Activated T-helper 1 cell treated with Interleukin-2 at 50 U/mL for 16 hours (primary cell): ENCODE measurements at regions not wholly inside any gene's neighbourhood (a gene's known extent, or its start where the extent isn't known, plus 50 kb on each side); places are given as distances from the start of the nearest gene placed in this dataset.
A peak's percentile ranks its signal among the peaks of the same experiment; 100 is the strongest.
"Not testable (repeated sequence)": the region's sequence is repeated elsewhere in the genome, so short reads cannot be mapped to it uniquely, and the experiment has no call there.

Source experiments
- DNase-seq: peaks from one replicate; pipeline ENCODE4 v3.0.0-alpha.2; 2020; ENCODE audit warnings: low read depth

DNA sequence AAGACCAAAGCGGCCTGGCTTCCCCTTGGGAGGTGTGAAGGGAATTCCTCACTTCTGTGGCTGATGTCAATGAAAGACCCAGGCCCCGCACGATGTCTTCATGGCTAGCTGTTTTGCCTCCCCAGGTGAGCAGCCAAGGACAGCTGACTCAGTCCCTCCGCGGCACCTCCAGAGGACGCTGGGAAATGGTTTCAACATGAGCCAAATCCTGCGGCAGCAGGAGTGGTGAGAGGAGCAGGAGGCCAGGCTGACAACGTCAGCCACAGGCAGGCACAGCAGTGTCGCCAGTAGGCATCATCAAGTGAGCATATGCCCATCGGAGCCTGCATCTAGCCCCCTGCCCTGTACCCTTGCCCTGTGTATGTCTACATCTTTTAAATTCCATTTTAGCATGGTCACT is 156.4 kb upstream of the RAB6C start:
- DNase-seq, result no peak

DNA sequence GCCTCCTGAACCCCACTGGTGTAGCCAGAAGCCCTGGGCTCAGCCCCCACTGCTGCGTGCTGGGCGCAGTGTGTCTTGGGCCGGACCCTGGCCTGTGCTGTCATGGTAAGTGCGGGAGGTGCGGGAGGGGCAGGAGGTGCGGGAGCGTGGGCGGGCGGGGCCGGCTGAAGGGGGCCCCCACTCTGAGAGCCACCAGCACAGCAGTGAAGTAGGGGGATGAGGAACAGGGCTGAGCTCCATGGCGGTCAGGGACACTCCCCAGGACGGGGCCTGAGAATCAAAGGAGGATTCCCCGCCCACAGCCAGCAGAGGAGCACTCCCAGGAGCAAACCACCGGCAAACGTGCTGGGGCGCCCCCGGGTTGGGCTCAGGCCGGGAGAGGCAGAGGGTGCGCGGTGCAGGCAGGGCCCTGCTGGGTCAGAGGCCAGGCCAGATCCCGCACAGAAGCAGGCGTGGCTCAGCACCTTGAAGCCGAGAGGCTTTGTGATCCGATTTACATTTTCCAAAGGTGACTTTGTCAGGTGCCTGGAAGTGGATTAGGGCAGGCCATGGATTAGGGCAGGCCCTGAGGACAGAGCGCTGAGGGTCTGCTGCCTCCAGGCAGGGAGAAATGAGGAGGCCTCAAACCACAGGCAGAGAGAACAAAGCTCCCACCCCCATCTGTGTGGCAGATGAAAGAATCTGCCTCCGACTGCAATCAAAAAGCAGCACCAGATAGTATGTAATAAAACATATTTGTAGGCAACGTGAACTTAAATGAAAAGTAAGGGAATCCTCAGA is 152.0 kb upstream of the RAB6C start:
- no peak for DNase-seq

GRCh38 chr2:129828792-129829191 is 150.7 kb upstream of the RAB6C start:
- DNase-seq, result no peak

- no peak for DNase-seq
Measured at GRCh38 chr2:129829588-129829987, 149.9 kb upstream of the RAB6C start.

- DNase-seq, result no peak
Measured at GRCh38 chr2:129831018-129831417, 148.4 kb upstream of the RAB6C start.

GRCh38 chr2:129833465-129833864 is 146.0 kb upstream of the RAB6C start:
- not testable (repeated sequence) for DNase-seq

- no peak for DNase-seq
Measured at GRCh38 chr2:129847043-129847442, 132.4 kb upstream of the RAB6C start.

- DNase-seq, result no peak
Measured at GRCh38 chr2:129849559-129850160, 129.8 kb upstream of the RAB6C start.

DNA sequence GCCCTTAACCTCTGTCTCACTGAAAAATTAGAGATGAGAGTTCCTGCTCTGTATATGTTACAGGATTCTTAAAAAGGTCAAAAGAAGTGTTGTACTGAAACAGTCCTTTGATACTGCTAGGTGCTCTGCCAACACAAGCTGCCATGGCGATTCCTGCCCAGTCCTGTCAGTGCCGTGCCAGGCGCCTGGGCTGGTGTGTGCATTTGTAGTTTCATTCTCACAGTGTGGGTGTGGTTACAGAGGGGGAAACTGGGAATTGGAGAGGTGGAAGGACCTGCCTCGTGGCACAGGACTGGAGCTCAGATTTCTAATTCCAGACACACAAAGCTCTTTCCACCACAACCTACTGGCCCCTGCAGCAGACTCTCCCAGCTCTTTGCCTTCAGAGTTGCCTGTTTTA is 122.3 kb upstream of the RAB6C start:
- DNase-seq, result no peak

- DNase-seq, result no peak
Measured at GRCh38 chr2:129859175-129859574, 120.3 kb upstream of the RAB6C start.

DNA sequence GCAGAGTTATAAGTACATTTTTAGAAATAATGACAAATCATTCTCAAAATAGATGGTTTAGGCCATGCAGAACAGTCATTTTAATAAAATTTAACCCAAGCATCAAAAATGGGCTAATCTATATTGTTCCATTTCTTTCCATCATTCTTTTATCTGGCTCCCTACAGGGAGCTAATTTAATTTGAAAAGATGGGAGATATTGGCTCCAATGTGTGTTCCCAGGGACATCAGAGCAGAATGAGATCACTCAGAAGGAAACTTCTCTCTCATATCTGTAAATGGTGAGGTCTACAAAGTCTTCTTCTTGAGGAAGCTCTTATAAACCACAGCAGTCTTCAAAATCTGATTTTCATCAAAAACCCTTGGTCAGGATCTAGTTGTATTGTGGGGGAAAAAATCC is 119.4 kb upstream of the RAB6C start:
- DNase-seq, result no peak

DNA sequence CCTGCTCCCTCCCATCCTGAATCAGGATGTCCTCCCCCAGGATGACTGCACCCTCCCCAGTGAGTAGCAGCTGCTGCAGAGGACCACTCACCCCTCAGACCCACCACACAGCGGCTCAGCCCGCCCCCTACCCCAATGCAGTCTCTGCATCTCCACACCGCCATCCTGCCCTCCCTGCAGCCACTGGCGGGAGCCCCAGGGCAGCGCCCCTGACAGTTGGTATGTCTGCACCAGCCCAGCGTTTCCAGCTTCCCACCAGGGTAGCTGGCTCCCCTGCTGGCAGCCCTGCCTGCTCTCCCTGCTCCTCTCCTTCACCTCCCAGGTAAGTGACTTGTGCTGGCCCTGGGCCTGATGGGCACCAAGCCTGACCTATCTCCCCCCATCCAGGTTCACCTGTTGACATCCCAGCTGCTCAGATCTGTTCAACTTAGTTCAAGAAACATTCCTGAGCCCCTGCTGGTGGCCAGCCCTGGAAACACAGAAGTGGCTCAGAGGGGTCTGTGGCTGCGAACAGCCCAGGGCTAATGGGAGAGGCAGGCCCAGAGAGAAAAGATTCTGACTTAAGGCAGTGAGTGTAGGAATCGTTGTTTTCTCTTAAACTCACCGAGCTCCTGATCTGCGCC is 117.7 kb upstream of the RAB6C start:
- DNase-seq, result no peak

DNA sequence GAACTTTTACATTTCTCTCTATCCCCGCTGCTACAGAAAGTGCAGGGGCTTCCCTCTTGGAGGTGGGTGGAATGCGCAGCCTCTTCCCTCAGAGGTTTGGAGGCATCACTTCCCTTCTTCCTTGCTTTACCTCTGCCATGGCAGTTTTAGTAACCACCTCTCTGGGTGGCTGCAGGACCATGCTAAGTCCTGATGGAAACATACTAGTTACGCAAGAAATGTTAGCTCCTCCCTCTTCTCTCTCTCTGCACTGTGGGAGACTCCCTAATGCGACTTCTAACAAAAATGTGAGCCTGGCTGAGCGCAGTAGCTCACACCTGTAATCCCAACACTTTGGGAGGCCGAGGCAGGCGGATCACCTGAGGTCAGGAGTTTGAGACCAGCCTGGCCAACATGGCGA is 116.8 kb upstream of the RAB6C start:
- no peak for DNase-seq

GRCh38 chr2:129863350-129863749 is 116.1 kb upstream of the RAB6C start:
- no peak for DNase-seq

- DNase-seq, result no peak
Measured at GRCh38 chr2:129864719-129865118, 114.7 kb upstream of the RAB6C start.

GRCh38 chr2:129865976-129866375 is 113.5 kb upstream of the RAB6C start:
- no peak for DNase-seq

DNA sequence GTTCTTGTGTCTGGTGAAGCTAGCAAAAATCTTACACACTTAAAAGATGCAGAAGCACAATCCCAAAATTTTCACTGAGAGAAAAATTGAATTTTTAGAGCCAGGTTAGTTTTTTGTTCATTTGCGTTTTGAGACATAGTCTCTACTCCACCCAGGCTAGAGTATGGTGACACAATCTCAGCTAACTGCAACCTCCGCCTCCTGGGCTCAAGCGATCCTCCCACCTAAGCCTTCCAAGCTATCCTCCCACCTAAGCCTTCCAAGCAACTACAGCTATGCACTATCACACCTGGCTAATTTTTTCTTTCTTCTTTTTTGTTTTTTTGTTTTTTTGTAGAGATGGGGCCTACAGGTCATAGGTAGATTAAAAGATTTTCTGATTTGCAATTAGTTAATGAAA is 113.1 kb upstream of the RAB6C start:
- DNase-seq, result no peak

- no peak for DNase-seq
Measured at GRCh38 chr2:129868151-129868550, 111.3 kb upstream of the RAB6C start.

GRCh38 chr2:129870685-129871241 is 108.7 kb upstream of the RAB6C start:
- DNase-seq, result no peak

DNA sequence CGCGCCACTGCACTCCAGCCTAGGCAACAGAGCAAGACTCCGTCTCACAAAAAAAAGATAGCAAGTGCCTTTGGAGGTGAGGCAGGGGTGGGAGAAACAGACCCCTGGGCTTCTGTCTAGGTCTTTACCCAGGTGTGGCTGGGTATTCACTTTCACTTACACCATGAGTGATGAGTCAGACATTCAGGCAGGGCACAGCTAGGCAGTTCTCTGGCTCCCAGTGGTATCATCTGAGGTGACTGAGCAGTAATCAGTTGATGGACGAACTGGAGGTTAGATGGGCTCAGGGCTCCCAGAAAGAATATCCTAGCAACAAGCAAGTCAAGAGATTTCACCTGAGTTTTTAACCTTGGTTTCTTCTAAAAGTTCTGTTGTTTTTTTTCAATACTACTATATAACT is 107.0 kb upstream of the RAB6C start:
- DNase-seq, result no peak

GRCh38 chr2:129876541-129876940 is 102.9 kb upstream of the RAB6C start:
- no peak for DNase-seq

DNA sequence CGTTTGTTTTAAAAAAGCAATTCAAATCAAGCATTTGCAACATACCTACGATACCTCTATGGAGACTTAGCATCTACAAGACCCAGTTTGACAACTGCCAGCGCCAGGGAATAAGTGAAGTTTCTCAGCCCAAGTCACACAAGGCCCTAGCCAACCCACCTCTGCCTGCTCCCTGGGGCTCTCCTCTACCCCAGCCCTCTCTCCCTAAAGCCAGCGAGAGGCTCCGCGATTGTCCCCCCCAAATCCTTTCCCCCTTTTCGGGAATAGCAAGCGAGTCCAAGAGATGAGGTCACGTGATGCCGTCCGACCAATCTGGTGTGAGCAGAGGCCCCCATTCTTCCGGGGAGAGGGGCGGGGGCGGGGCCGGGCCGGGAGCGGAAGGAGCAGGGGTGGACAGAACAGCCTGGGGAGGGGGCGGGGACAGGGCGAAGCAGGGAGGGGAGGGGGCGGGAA is 102.2 kb upstream of the RAB6C start:
- DNase-seq, result peak; percentile 77
